NCI-H226 (cell line): ENCODE measurements at regions not wholly inside any gene's neighbourhood (a gene's known extent, or its start where the extent isn't known, plus 50 kb on each side); places are given as distances from the start of the nearest gene placed in this dataset.

Experiments used
- DNase-seq: peaks from one replicate; pipeline ENCODE4 v3.0.0-alpha.2; 2015

- DNase-seq: no peak
Observed at GRCh38 chr2:136062066-136062837, 55.7 kb downstream of the CXCR4 start.

- no peak for DNase-seq
Observed at GRCh38 chr2:136060416-136060815, 57.5 kb downstream of the CXCR4 start.

DNA sequence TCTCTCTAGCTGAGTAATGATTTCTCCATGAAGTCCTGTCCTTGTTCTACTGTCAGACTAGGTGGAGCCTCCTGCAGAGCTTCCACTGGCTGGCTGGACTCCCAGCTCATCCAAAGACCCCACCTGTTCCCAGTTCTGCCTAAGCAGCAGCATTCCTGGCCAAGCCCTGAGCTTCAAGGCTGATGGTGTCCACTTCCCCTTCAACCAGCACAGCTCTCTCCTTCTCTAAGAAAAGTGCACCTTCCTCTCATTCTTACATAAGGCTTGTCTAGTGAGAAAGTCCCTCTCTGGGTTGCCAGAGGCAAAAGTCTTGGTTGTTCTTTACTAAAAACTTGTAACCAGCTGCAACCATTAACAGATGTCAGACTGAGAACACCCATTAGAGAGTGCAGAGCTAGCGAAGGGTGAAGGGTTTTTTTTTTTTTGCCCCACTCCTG is 58.9 kb downstream of the CXCR4 start:
- no peak for DNase-seq

- no peak for DNase-seq
Observed at GRCh38 chr2:136058262-136058661, 59.7 kb downstream of the CXCR4 start.

- DNase-seq: no peak
Observed at GRCh38 chr2:136057802-136058140, 60.2 kb downstream of the CXCR4 start.

GRCh38 chr2:136057023-136057801 is 60.7 kb downstream of the CXCR4 start:
- no peak for DNase-seq

DNA sequence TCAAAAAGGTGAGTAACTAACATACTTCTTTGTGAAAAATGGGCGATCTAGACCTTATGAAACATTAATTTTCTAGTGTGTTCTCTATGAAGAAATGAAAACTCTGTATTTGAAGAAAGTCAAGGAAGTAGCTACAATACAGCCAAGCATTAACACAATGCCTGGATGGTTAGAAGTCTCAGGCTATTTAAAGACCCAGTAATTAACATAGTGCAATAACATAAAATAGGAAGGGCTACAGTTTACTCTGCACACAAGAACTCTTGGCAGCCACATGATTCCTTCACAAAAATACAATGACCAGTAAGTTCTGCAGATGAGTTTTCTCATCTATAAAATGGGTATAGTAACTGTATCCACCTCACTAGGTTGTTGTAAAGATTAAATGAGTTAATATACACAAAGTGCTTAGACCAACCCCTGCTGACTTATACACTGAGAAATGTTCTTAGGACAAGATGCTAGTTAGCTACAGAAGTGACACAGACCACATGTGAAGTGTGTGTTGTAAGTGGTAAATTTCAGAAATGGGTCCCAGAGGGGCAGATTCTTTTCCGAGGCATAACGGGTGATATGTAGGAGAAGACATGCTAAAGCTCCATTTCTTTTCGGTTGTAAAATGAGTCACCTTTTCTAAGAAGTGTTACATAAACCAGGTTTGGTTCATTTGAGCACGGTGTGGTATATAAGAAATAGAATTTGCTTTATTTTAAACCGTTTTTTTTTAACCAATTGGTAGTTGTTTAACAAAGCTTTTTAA is 61.8 kb downstream of the CXCR4 start:
- DNase-seq: no peak

DNA sequence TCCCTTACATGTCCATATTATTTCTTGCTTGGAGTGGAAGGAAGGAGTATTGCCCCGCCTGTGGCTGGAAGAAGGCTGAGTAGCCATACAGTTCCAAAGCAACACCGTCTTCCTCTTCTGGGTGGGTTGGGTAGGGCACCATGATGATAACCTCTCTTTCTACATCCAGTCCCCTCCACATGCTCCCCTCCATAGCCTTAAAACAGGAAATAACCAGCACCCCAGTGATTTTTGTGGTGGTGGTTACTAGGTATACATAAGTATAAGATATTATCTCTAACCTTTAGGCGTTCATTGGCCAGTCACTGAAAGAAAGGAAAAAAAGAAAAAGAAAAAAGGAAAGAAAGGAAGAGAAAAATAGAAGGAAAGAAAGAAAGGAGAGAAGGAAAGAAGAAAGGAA is 63.1 kb downstream of the CXCR4 start:
- no peak for DNase-seq

GRCh38 chr2:136052369-136053362 is 65.3 kb downstream of the CXCR4 start:
- DNase-seq: peak; percentile 7

DNA sequence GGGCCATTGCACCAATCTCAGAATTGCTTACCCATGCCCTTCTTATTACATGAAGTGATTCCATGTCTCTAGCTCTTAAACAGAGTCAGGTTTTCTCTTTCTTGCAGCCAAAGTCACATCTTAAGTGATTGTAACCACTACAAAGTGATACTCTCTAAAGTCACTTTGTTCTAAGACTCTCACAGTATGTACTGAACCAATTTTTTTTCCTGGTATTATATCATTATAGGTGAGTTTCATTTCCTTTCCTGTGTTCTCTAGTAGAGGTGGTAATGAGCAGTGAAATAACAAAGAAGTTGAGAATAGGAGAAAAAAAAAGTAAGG is 66.3 kb upstream of the DARS1 start:
- DNase-seq: no peak

DNA sequence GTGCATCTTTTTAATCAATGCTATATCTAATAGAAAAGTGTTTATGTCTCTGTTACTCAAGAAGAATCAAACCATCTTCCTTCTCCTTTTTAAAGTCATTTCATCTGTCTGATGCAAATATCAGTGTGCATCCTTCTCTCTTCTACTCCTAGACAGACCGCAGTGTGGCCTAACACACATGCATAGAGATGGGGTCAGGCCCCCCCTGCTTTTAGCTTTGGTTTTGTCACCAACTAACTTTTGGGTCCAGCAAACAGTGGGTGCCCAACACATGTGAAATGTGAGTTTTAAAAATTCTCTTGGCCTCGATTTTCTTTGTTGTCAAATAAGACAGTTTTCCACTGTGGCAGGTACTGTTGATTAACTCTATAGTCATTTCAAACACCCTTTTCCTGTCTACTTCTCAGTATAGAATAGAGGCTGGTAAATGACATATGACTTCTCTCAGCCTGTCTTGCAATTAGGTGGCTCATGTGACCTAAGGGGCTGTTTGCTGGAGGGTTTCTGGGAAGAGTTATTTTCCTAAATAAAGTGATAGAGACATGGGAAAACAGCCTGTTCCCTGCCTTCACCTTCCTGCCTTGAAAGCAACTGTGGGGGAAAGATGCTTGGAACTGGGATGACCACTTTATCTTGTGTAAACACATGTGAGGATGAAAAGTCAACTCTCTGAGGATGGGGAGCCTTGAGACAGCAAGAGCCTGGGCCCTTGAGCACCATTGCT is 65.7 kb upstream of the DARS1 start:
- no peak for DNase-seq

GRCh38 chr2:136049991-136050920 is 64.8 kb upstream of the DARS1 start:
- DNase-seq: no peak

DNA sequence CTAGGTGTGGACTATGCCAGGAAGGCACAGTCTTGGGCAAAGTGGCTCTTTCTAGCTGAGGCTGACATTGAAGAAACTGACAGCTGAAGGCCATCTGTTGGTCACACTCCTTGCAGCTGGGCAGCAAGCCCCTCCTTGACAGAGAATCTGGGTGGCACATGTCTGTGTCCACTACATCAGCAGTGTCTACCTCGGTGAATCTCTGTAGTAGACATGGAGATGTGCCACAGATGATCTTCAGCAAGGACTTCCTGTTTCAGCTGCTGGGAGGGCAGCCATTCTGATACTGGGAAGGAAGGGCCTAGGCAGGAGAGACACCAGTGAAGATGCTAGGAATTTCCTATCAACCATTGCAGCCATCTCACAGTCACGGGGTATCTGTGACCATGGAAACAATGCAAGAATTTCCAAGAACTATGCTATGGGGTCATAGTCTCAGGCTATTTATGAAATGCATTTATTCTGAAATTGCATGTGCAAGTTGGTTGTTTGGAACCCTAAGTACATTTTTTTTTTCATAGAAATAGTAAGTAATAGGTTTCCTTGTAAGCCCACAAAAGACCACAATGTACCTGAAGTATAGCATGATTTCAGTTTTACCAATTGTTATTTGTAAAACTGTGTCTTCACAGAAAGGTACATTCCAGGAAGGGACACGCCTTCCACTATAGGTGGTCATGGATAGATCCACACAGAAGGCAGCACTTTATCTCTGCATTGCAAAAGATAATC is 63.8 kb upstream of the DARS1 start:
- DNase-seq: no peak

DNA sequence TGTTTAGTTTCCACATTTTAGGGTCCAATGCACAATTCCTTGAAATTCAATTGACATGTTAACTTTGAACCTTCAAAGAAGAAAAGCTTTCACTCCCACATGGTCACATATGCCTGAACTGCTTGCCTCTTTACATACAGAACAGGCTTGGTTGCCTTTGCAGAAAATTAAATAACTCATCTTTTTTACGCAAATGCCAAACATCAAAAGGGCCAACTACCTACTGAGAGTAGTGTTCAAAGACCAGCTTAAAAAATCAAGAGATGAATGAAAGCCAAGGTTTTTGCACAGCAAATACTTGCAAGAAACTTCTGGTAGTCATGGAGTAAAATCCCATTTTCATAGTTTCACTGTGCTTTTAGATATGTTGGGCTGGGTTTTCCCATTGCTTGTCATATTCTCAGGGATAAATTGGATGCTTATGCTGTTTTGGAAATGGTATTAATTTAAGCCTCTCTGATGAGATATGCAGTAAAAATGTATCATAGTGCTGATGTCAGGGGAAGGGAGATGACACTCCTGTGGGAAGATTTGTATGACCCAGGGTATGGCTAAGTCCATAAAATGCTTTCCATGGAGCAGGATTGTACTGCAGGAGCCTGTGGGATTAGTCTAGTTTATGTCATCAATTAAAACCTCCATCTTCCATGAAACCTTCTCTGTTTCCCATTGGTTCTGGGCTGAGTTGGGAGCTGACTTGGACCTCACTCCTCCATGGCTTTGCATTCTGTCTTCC is 60.6 kb upstream of the DARS1 start:
- DNase-seq: no peak

GRCh38 chr2:136045344-136045743 is 59.9 kb upstream of the DARS1 start:
- DNase-seq: no peak
